CD8-positive, alpha-beta memory T cell (primary cell): ENCODE measurements at regions not wholly inside any gene's neighbourhood (a gene's known extent, or its start where the extent isn't known, plus 50 kb on each side); places are given as distances from the start of the nearest gene placed in this dataset.
A peak's percentile ranks its signal among the peaks of the same experiment; 100 is the strongest.
"Not testable (repeated sequence)": the region's sequence is repeated elsewhere in the genome, so short reads cannot be mapped to it uniquely, and the experiment has no call there.

ENCODE experiments used
- CTCF ChIA-PET: fragments of 350-600 bp; sonication (Branson Sonifier 250); formaldehyde crosslinking; loops from one replicate; lab custom pipeline; 2021; ENCODE audit warnings: antibody characterized with exemption; lab: Charles Lee
- POLR2A ChIA-PET: fragments of 350-600 bp; sonication (Branson Sonifier 250); formaldehyde crosslinking; loops from one replicate; lab custom pipeline; 2021; ENCODE audit warnings: antibody characterized with exemption; lab: Charles Lee
- DNase-seq, 5 donors: peaks; one replicate each; pipeline versions ENCODE4 v3.0.0 to v3.0.0-alpha.2; 2020 to 2022; ENCODE audit warnings: mixed read lengths in 1 of 5
- H3K27ac ChIP-seq: one replicate; pipeline ENCODE4 v1.7.0; 2013; ENCODE audit warnings: low read depth, mild to moderate bottlenecking, low read length, moderate library complexity
- H3K27me3 ChIP-seq: 2 replicates; pipeline ENCODE4 v1.7.0; 2013; ENCODE audit warnings: low read length, mild to moderate bottlenecking; ENCODE audit not compliant: insufficient read depth, poor library complexity, severe bottlenecking
- H3K36me3 ChIP-seq: 2 replicates; pipeline ENCODE4 v1.7.0; 2013; ENCODE audit warnings: mild to moderate bottlenecking, low read length, moderate library complexity; ENCODE audit not compliant: insufficient read depth
- H3K4me1 ChIP-seq: 2 replicates; pipeline ENCODE4 v1.7.0; 2013; ENCODE audit warnings: mild to moderate bottlenecking, low read length, moderate library complexity; ENCODE audit not compliant: insufficient read depth
- H3K4me3 ChIP-seq: 2 replicates; pipeline ENCODE4 v1.7.0; 2013; ENCODE audit warnings: mild to moderate bottlenecking, low read length
- H3K9me3 ChIP-seq: 2 replicates; pipeline ENCODE4 v1.7.0; 2013; ENCODE audit warnings: mild to moderate bottlenecking, low read length
- H3K27ac Mint-ChIP-seq, 8 donors: one replicate each; pipeline ENCODE4 v1.8.0; 2020 to 2021; ENCODE audit warnings: mixed read lengths in 8 of 8, mild to moderate bottlenecking in 6 of 8, inconsistent platforms in 3 of 8, moderate library complexity in 3 of 8
- H3K27me3 Mint-ChIP-seq, 2 donors: one replicate each; pipeline ENCODE4 v1.8.0; 2020 to 2021; ENCODE audit warnings: mixed read lengths in 2 of 2, mild to moderate bottlenecking in 1 of 2, moderate library complexity in 1 of 2
- H3K36me3 Mint-ChIP-seq, 3 donors: one replicate each; pipeline ENCODE4 v1.8.0; 2020 to 2021; ENCODE audit warnings: mixed read lengths in 3 of 3, inconsistent platforms in 1 of 3, mild to moderate bottlenecking in 1 of 3
- H3K4me1 Mint-ChIP-seq, 3 donors: one replicate each; pipeline ENCODE4 v1.8.0; 2020 to 2021; ENCODE audit warnings: mixed read lengths in 3 of 3, inconsistent platforms in 1 of 3, mild to moderate bottlenecking in 1 of 3
- H3K4me3 Mint-ChIP-seq, 7 donors: one replicate each; pipeline ENCODE4 v1.8.0; 2020 to 2021; ENCODE audit warnings: mixed read lengths in 7 of 7, mild to moderate bottlenecking in 6 of 7, moderate library complexity in 4 of 7, inconsistent platforms in 2 of 7
- H3K9me3 Mint-ChIP-seq, 5 donors: one replicate each; pipeline ENCODE4 v1.8.0; 2020 to 2022; ENCODE audit warnings: mixed read lengths in 5 of 5, mild to moderate bottlenecking in 3 of 5, moderate library complexity in 2 of 5, inconsistent platforms in 1 of 5

- Mint-ChIP-seq H3K27ac (peak overlapping the region in 1 of 8 donors; percentile 52), H3K4me1 (peaks cover 7 to 18% (median 8%) of the 10 kb centered on the region in 3 donors), H3K36me3 (peaks cover 0 to 2% (median 0%) of the 10 kb centered on the region in 3 donors), H3K9me3 (no peaks in the 10 kb centered on the region), H3K27me3 (peaks cover 4% of the 10 kb centered on the region in 2 donors), H3K4me3 (no peak overlapping the region)
- ChIA-PET POLR2A (no interaction called here), CTCF (no interaction called here)
- Histone ChIP-seq H3K27ac (no peak overlapping the region), H3K4me3 (no peak overlapping the region), H3K36me3 (no peaks in the 10 kb centered on the region), H3K27me3 (no peaks in the 10 kb centered on the region), H3K9me3 (no peaks in the 10 kb centered on the region), H3K4me1 (no peaks in the 10 kb centered on the region)
- DNase-seq, result no peak
Measured at GRCh38 chr10:8283166-8283905, 228.8 kb downstream of the GATA3 start.

- CTCF ChIA-PET, result no interaction called here
- H3K4me1 Mint-ChIP-seq, result peaks cover 7 to 18% (median 8%) of the 10 kb centered on the region in 3 donors
- H3K27me3 ChIP-seq, result no peaks in the 10 kb centered on the region
- peaks cover 0 to 2% (median 0%) of the 10 kb centered on the region in 3 donors for H3K36me3 Mint-ChIP-seq
- H3K9me3 Mint-ChIP-seq, result no peaks in the 10 kb centered on the region
- POLR2A ChIA-PET, result no interaction called here
- H3K9me3 ChIP-seq, result no peaks in the 10 kb centered on the region
- no peak for DNase-seq
- H3K27ac ChIP-seq, result no peak overlapping the region
- no peak overlapping the region for H3K27ac Mint-ChIP-seq
- no peak overlapping the region for H3K4me3 ChIP-seq
- no peak overlapping the region for H3K4me3 Mint-ChIP-seq
- H3K27me3 Mint-ChIP-seq, result peaks cover 4% of the 10 kb centered on the region in 2 donors
- no peaks in the 10 kb centered on the region for H3K36me3 ChIP-seq
- H3K4me1 ChIP-seq, result no peaks in the 10 kb centered on the region
Measured at GRCh38 chr10:8283986-8284385, 229.5 kb downstream of the GATA3 start.

GRCh38 chr10:8285970-8286369 lies 231.5 kb downstream of the GATA3 start:
- H3K27ac Mint-ChIP-seq, H3K9me3 ChIP-seq, H3K4me1 ChIP-seq, H3K27me3 Mint-ChIP-seq, H3K4me3 ChIP-seq, POLR2A ChIA-PET, H3K36me3 Mint-ChIP-seq, DNase-seq, CTCF ChIA-PET, H3K27ac ChIP-seq, H3K4me3 Mint-ChIP-seq, H3K36me3 ChIP-seq, H3K9me3 Mint-ChIP-seq, H3K27me3 ChIP-seq: not testable (repeated sequence)
- peaks cover 7 to 18% (median 8%) of the 10 kb centered on the region in 3 donors for H3K4me1 Mint-ChIP-seq

GRCh38 chr10:8288600-8288999 lies 234.1 kb downstream of the GATA3 start:
- Histone ChIP-seq H3K4me1 (no peaks in the 10 kb centered on the region), H3K27me3 (no peaks in the 10 kb centered on the region), H3K27ac (no peak overlapping the region), H3K4me3 (no peak overlapping the region), H3K36me3 (no peaks in the 10 kb centered on the region), H3K9me3 (no peaks in the 10 kb centered on the region)
- no peak overlapping the region for H3K27ac Mint-ChIP-seq
- ChIA-PET CTCF (no interaction called here), POLR2A (no interaction called here)
- no peaks in the 10 kb centered on the region for H3K36me3 Mint-ChIP-seq
- H3K27me3 Mint-ChIP-seq, result peaks cover 4% of the 10 kb centered on the region in 2 donors
- DNase-seq, result no peak
- no peaks in the 10 kb centered on the region for H3K4me1 Mint-ChIP-seq
- H3K4me3 Mint-ChIP-seq, result no peak overlapping the region
- no peaks in the 10 kb centered on the region for H3K9me3 Mint-ChIP-seq

GRCh38 chr10:8289186-8289924 lies 234.9 kb downstream of the GATA3 start:
- CTCF ChIA-PET, result no interaction called here
- H3K27me3 Mint-ChIP-seq, result peaks cover 3 to 4% of the 10 kb centered on the region in 2 donors
- Histone ChIP-seq H3K36me3 (no peaks in the 10 kb centered on the region), H3K27ac (no peak overlapping the region), H3K4me1 (no peaks in the 10 kb centered on the region), H3K27me3 (no peaks in the 10 kb centered on the region), H3K4me3 (no peak overlapping the region), H3K9me3 (no peaks in the 10 kb centered on the region)
- POLR2A ChIA-PET, result interaction anchor here (0.5 kb wide), 1 partner anchor 155 kb away, joined by 3 read pairs; no protein-coding TSS in a partner anchor
- no peak for DNase-seq
- H3K9me3 Mint-ChIP-seq, result no peaks in the 10 kb centered on the region
- no peaks in the 10 kb centered on the region for H3K4me1 Mint-ChIP-seq
- H3K4me3 Mint-ChIP-seq, result no peak overlapping the region
- peak overlapping the region in 1 of 8 donors; percentile 52 for H3K27ac Mint-ChIP-seq
- no peaks in the 10 kb centered on the region for H3K36me3 Mint-ChIP-seq

- CTCF ChIA-PET, result no interaction called here
- H3K36me3 Mint-ChIP-seq, result no peaks in the 10 kb centered on the region
- no peak overlapping the region for H3K4me3 ChIP-seq
Measured at GRCh38 chr10:8294779-8295178, 240.3 kb downstream of the GATA3 start.

GRCh38 chr10:8295311-8295710 lies 240.8 kb downstream of the GATA3 start:
- POLR2A ChIA-PET, result no interaction called here
- Histone ChIP-seq H3K27ac (no peak overlapping the region), H3K27me3 (no peaks in the 10 kb centered on the region), H3K4me1 (no peaks in the 10 kb centered on the region), H3K36me3 (no peaks in the 10 kb centered on the region), H3K4me3 (no peak overlapping the region), H3K9me3 (no peaks in the 10 kb centered on the region)
- H3K4me1 Mint-ChIP-seq, result no peaks in the 10 kb centered on the region
- DNase-seq, result no peak
- peak overlapping the region in 1 of 8 donors; percentile 44 for H3K27ac Mint-ChIP-seq
- H3K9me3 Mint-ChIP-seq, result no peaks in the 10 kb centered on the region
- no peak overlapping the region for H3K4me3 Mint-ChIP-seq
- H3K36me3 Mint-ChIP-seq, result no peaks in the 10 kb centered on the region
- CTCF ChIA-PET, result no interaction called here
- H3K27me3 Mint-ChIP-seq, result peaks cover 4 to 9% of the 10 kb centered on the region in 2 donors

More at GRCh38 chr10:8294779-8295178, 240.3 kb downstream of the GATA3 start:
- no peaks in the 10 kb centered on the region for H3K9me3 ChIP-seq
- Mint-ChIP-seq H3K9me3 (no peaks in the 10 kb centered on the region), H3K4me1 (no peaks in the 10 kb centered on the region), H3K27ac (no peak overlapping the region), H3K4me3 (no peak overlapping the region), H3K27me3 (peaks cover 4 to 9% of the 10 kb centered on the region in 2 donors)
- H3K36me3 ChIP-seq, result no peaks in the 10 kb centered on the region
- H3K27me3 ChIP-seq, result no peaks in the 10 kb centered on the region
- H3K27ac ChIP-seq, result no peak overlapping the region
- POLR2A ChIA-PET, result no interaction called here
- no peak for DNase-seq
- no peaks in the 10 kb centered on the region for H3K4me1 ChIP-seq

- POLR2A ChIA-PET, result no interaction called here
- H3K4me1 ChIP-seq, result no peaks in the 10 kb centered on the region
- H3K9me3 Mint-ChIP-seq, result no peaks in the 10 kb centered on the region
- H3K36me3 ChIP-seq, result no peaks in the 10 kb centered on the region
- no peaks in the 10 kb centered on the region for H3K36me3 Mint-ChIP-seq
- CTCF ChIA-PET, result no interaction called here
- H3K27me3 ChIP-seq, result no peaks in the 10 kb centered on the region
- H3K27ac Mint-ChIP-seq, result no peak overlapping the region
- peaks cover 8 to 9% of the 10 kb centered on the region in 2 donors for H3K27me3 Mint-ChIP-seq
- no peaks in the 10 kb centered on the region for H3K4me1 Mint-ChIP-seq
- no peak overlapping the region for H3K27ac ChIP-seq
- no peak overlapping the region for H3K4me3 ChIP-seq
- no peak overlapping the region for H3K4me3 Mint-ChIP-seq
- no peak for DNase-seq
- no peaks in the 10 kb centered on the region for H3K9me3 ChIP-seq
Measured at GRCh38 chr10:8296090-8296733, 241.7 kb downstream of the GATA3 start.
